SK-N-SH (cell line): ENCODE measurements at regions not wholly inside any gene's neighbourhood (a gene's known extent, or its start where the extent isn't known, plus 50 kb on each side); places are given as distances from the start of the nearest gene placed in this dataset.

Experiments
- CTCF ChIA-PET: fragments of 300-600, 350-600 bp; formaldehyde crosslinking; extraction: SDS; loops from one replicate; lab custom pipeline; 2021; lab: Yijun Ruan, JAX
- POLR2A ChIA-PET: fragments of 350-600 bp; sonication (Branson Sonifier 250); formaldehyde crosslinking; extraction: SDS; loops from one replicate; lab custom pipeline; 2020; ENCODE audit warnings: antibody characterized with exemption, inconsistent platforms; lab: Yijun Ruan, JAX
- DNase-seq: peaks from one replicate; pipeline ENCODE4 v3.0.0; 2012
- H2AFZ ChIP-seq: fragments of 200-600 bp; sonication (generic); 2 replicates; pipeline ENCODE4 v1.8.1; 2016; ENCODE audit warnings: antibody characterized with exemption, mild to moderate bottlenecking, low read depth
- H3F3A ChIP-seq: fragments of 200-600 bp; sonication (generic); replicated peaks from 2 replicates; pipeline ENCODE3; 2016; ENCODE audit warnings: antibody characterized with exemption, mild to moderate bottlenecking; ENCODE audit not compliant: insufficient read depth
- H3K27ac ChIP-seq, 2 experiments: fragments of 200-500 bp in 1 of 2; fragments of 200-600 bp in 1 of 2; sonication (Bioruptor generic) in 1 of 2; sonication (generic), shearing (Covaris generic) in 1 of 2; 2 replicates each; pipeline versions ENCODE4 v1.5.1 to v1.6.1; 2014 to 2016; ENCODE audit warnings: low read depth in 2 of 2, inconsistent platforms in 1 of 2, low read length in 1 of 2, mild to moderate bottlenecking in 1 of 2, mixed read lengths in 1 of 2
- H3K27me3 ChIP-seq: fragments of 200-600 bp; sonication (generic), shearing (Covaris generic); 2 replicates; pipeline ENCODE4 v1.6.1; 2016; ENCODE audit warnings: mixed run types; ENCODE audit not compliant: insufficient read depth
- H3K36me3 ChIP-seq, 2 experiments: fragments of 200-500 bp in 1 of 2; fragments of 200-600 bp in 1 of 2; sonication (Bioruptor generic) in 1 of 2; sonication (generic) in 1 of 2; replicated peaks in 1 of 2; 2 replicates each; pipeline versions ENCODE3 to v1.5.1; 2014 to 2016; ENCODE audit warnings: low read length in 1 of 2, mild to moderate bottlenecking in 1 of 2; ENCODE audit not compliant: insufficient read depth in 2 of 2, control insufficient read depth in 1 of 2
- H3K4me1 ChIP-seq, 2 experiments: fragments of 200-500 bp in 1 of 2; fragments of 200-600 bp in 1 of 2; sonication (Bioruptor generic) in 1 of 2; sonication (generic), shearing (Covaris generic) in 1 of 2; 2 replicates each; pipeline versions ENCODE4 v1.5.1 to v1.6.1; 2014 to 2016; ENCODE audit warnings: low read depth in 1 of 2, low read length in 1 of 2, mixed run types in 1 of 2; ENCODE audit not compliant: insufficient read depth in 2 of 2, control insufficient read depth in 1 of 2
- H3K4me2 ChIP-seq: fragments of 200-600 bp; sonication (generic), shearing (Covaris generic); 2 replicates; pipeline ENCODE4 v1.6.1; 2017; ENCODE audit warnings: mixed run types
- H3K4me3 ChIP-seq, 2 experiments: fragments of 200-500 bp in 1 of 2; fragments of 200-600 bp in 1 of 2; sonication (Bioruptor generic) in 1 of 2; sonication (generic), shearing (Covaris generic) in 1 of 2; 2 replicates each; pipeline versions ENCODE4 v1.5.1 to v1.8.1; 2014 to 2016; ENCODE audit warnings: low read depth in 2 of 2, inconsistent platforms in 1 of 2, low read length in 1 of 2, mild to moderate bottlenecking in 1 of 2, mixed read lengths in 1 of 2, moderate library complexity in 1 of 2
- H3K79me2 ChIP-seq: fragments of 200-600 bp; sonication (generic); 2 replicates; pipeline ENCODE4 v1.8.1; 2017; ENCODE audit warnings: mild to moderate bottlenecking; ENCODE audit not compliant: insufficient read depth
- H3K9ac ChIP-seq: fragments of 200-600 bp; sonication (generic); 2 replicates; pipeline ENCODE4 v1.6.1; 2017; ENCODE audit warnings: mixed run types
- H3K9me2 ChIP-seq: fragments of 200-600 bp; sonication (generic); 2 replicates; pipeline ENCODE4 v1.6.1; 2017; ENCODE audit warnings: mixed run types
- H3K9me3 ChIP-seq: fragments of 200-600 bp; sonication (generic); 2 replicates; pipeline ENCODE4 v1.6.1; 2017; ENCODE audit warnings: mixed run types, mild to moderate bottlenecking, moderate library complexity
- H4K20me1 ChIP-seq: fragments of 200-600 bp; sonication (generic); 2 replicates; pipeline ENCODE4 v1.6.1; 2017; ENCODE audit warnings: mild to moderate bottlenecking, mixed run types; ENCODE audit not compliant: insufficient read depth
- CHD2 ChIP-seq: fragments of 150-350 bp; IDR thresholded peaks from 2 replicates; pipeline ENCODE4 v1.6.1; 2018; ENCODE audit warnings: low read length; ENCODE audit not compliant: partially characterized antibody
- CTCF ChIP-seq: fragments of 200-600 bp; sonication (generic); IDR thresholded peaks from 2 replicates; pipeline ENCODE4 v1.6.1; 2017; ENCODE audit warnings: antibody characterized with exemption, mild to moderate bottlenecking, moderate library complexity
- ELF1 ChIP-seq: IDR thresholded peaks from 2 replicates; pipeline ENCODE4 v1.4.0; 2012
- EZH2phosphoT487 ChIP-seq: fragments of 200-600 bp; sonication (generic); IDR thresholded peaks from 2 replicates; pipeline ENCODE4 v1.6.1; 2017; ENCODE audit warnings: low read depth, mixed run types, mild to moderate bottlenecking, antibody characterized with exemption, moderate library complexity, borderline replicate concordance
- FOXJ3 ChIP-seq: sonication (generic); formaldehyde crosslinking; IDR thresholded peaks from 2 replicates; pipeline ENCODE4 v1.5.1; 2020; ENCODE audit warnings: mild to moderate bottlenecking, missing genetic modification reagents
- FOXM1 ChIP-seq: IDR thresholded peaks from 2 replicates; pipeline ENCODE4 v1.4.0; 2012; ENCODE audit warnings: low read depth, mild to moderate bottlenecking
- MEF2A ChIP-seq: IDR thresholded peaks from 2 replicates; pipeline ENCODE4 v1.4.0; 2012; ENCODE audit warnings: low read depth, borderline replicate concordance
- MXI1 ChIP-seq: IDR thresholded peaks from 2 replicates; pipeline ENCODE4 v1.6.1; 2012; ENCODE audit warnings: mild to moderate bottlenecking, low read depth, low read length, improper control_type of control experiment
- NFIC ChIP-seq: IDR thresholded peaks from 2 replicates; pipeline ENCODE4 v1.4.0; 2012; ENCODE audit warnings: borderline replicate concordance
- NRF1 ChIP-seq: IDR thresholded peaks from 2 replicates; pipeline ENCODE4 v1.6.1; 2012; ENCODE audit warnings: low read depth, mild to moderate bottlenecking, low read length
- POLR2AphosphoS5 ChIP-seq: IDR thresholded peaks from 2 replicates; pipeline ENCODE4 v1.6.1; 2012; ENCODE audit warnings: low read depth, low read length
- REST ChIP-seq: IDR thresholded peaks from 2 replicates; pipeline ENCODE4 v1.6.1; 2012; ENCODE audit warnings: mild to moderate bottlenecking, low read depth, low read length, moderate library complexity
- SIN3A ChIP-seq: IDR thresholded peaks from 2 replicates; pipeline ENCODE4 v1.6.1; 2012; ENCODE audit warnings: low read depth, mild to moderate bottlenecking, low read length, moderate library complexity, borderline replicate concordance
- SMC3 ChIP-seq: IDR thresholded peaks from 2 replicates; pipeline ENCODE4 v1.6.1; 2012; ENCODE audit warnings: low read depth, low read length, improper control_type of control experiment
- USF1 ChIP-seq: IDR thresholded peaks from 2 replicates; pipeline ENCODE4 v1.4.0; 2012; ENCODE audit warnings: low read depth, borderline replicate concordance
- USF2 ChIP-seq: fragments of 150-350 bp; IDR thresholded peaks from 2 replicates; pipeline ENCODE4 v1.6.1; 2017; ENCODE audit warnings: antibody characterized with exemption, low read length, low read depth, borderline replicate concordance
- YY1 ChIP-seq: IDR thresholded peaks from 2 replicates; pipeline ENCODE4 v1.4.0; 2012; ENCODE audit warnings: low read depth, mild to moderate bottlenecking
- WGBS: methylation state at CpG from one replicate; pipeline ENCODE4 v1.1.6; 2017; ENCODE audit warnings: low lambda C conversion rate; 5-methylcytosine and 5-hydroxymethylcytosine counted together
- TF ChIP-seq, protein P1 (sequence below): IDR thresholded peaks from 2 replicates; pipeline ENCODE4; 2012

DNA sequence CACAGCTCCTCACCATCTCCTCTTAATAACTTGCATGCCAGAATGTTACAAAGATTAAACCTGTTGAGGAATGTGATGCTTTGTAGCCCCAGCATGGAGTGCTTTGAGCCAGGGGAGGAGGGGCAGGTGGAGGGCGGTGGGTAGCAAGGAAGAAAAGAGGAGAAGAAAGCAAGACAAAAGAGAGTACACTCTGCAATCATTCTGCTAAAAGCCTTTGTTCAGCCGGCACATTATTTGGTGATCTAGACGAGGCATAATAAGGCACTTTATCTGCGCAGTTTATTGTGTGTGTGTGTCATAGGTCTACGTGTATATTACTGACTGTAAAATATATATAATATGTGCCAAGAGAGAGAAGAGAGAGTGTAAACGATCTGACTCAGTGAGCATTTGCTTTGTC is 139.1 kb downstream of the SOX9 start:
- ChIA-PET CTCF (no interaction called here), POLR2A (no interaction called here)
- TF ChIP-seq ELF1 (no peak), EZH2phosphoT487 (no peak), SIN3A (no peak), CTCF (no peak), FOXM1 (no peak), MXI1 (no peak), NRF1 (no peak), REST (no peak), CHD2 (no peak), POLR2AphosphoS5 (no peak), USF1 (no peak), NFIC (no peak), SMC3 (no peak), MEF2A (no peak), FOXJ3 (no peak), YY1 (no peak), USF2 (no peak)
- TF ChIP-seq, protein P1, sequence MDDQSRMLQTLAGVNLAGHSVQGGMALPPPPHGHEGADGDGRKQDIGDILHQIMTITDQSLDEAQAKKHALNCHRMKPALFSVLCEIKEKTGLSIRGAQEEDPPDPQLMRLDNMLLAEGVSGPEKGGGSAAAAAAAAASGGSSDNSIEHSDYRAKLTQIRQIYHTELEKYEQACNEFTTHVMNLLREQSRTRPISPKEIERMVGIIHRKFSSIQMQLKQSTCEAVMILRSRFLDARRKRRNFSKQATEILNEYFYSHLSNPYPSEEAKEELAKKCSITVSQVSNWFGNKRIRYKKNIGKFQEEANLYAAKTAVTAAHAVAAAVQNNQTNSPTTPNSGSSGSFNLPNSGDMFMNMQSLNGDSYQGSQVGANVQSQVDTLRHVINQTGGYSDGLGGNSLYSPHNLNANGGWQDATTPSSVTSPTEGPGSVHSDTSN: no peak
- no peaks in the 10 kb centered on the region for H3K9me2 ChIP-seq
- H3F3A ChIP-seq: no peaks in the 10 kb centered on the region
- no peak overlapping the region for H3K4me3 ChIP-seq
- H3K27ac ChIP-seq: no peak overlapping the region
- H3K4me2 ChIP-seq: no peak overlapping the region
- H2AFZ ChIP-seq: no peak overlapping the region
- no peaks in the 10 kb centered on the region for H3K9me3 ChIP-seq
- H3K4me1 ChIP-seq: no peaks in the 10 kb centered on the region
- no peak overlapping the region for H3K9ac ChIP-seq
- 77% methylated on average over 6 of the region's 6 CpGs for WGBS
- no peak for DNase-seq
- H3K79me2 ChIP-seq: no peaks in the 10 kb centered on the region
- H3K27me3 ChIP-seq: no peaks in the 10 kb centered on the region
- H3K36me3 ChIP-seq: no peaks in the 10 kb centered on the region
- H4K20me1 ChIP-seq: no peaks in the 10 kb centered on the region
